ENCODE measurements at regions not wholly inside any gene's neighbourhood (a gene's known extent, or its start where the extent isn't known, plus 50 kb on each side); places are given as distances from the start of the nearest gene placed in this dataset.
"Not testable (repeated sequence)": the region's sequence is repeated elsewhere in the genome, so short reads cannot be mapped to it uniquely, and the experiment has no call there.

- TF ChIP-seq, protein P1, sequence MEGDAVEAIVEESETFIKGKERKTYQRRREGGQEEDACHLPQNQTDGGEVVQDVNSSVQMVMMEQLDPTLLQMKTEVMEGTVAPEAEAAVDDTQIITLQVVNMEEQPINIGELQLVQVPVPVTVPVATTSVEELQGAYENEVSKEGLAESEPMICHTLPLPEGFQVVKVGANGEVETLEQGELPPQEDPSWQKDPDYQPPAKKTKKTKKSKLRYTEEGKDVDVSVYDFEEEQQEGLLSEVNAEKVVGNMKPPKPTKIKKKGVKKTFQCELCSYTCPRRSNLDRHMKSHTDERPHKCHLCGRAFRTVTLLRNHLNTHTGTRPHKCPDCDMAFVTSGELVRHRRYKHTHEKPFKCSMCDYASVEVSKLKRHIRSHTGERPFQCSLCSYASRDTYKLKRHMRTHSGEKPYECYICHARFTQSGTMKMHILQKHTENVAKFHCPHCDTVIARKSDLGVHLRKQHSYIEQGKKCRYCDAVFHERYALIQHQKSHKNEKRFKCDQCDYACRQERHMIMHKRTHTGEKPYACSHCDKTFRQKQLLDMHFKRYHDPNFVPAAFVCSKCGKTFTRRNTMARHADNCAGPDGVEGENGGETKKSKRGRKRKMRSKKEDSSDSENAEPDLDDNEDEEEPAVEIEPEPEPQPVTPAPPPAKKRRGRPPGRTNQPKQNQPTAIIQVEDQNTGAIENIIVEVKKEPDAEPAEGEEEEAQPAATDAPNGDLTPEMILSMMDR (IDR thresholded peaks at IDR 0.05), result not testable (repeated sequence)
- not testable (repeated sequence) for TF ChIP-seq POLR2A (IDR thresholded peaks at IDR 0.05)
These were observed 1544.1 kb downstream of the SLITRK5 start for GRCh38 chr13:89215319-89215718.

Data from esophagus squamous epithelium (tissue), 4 donors.